GM19238 (cell line): ENCODE measurements at regions not wholly inside any gene's neighbourhood (a gene's known extent, or its start where the extent isn't known, plus 50 kb on each side); places are given as distances from the start of the nearest gene placed in this dataset.
"Not testable (repeated sequence)": the region's sequence is repeated elsewhere in the genome, so short reads cannot be mapped to it uniquely, and the experiment has no call there.

Source experiments
- DNase-seq: peaks from one replicate; pipeline ENCODE4 v3.0.0; 2011; ENCODE audit warnings: low spot score; ENCODE audit not compliant: insufficient read length

DNA sequence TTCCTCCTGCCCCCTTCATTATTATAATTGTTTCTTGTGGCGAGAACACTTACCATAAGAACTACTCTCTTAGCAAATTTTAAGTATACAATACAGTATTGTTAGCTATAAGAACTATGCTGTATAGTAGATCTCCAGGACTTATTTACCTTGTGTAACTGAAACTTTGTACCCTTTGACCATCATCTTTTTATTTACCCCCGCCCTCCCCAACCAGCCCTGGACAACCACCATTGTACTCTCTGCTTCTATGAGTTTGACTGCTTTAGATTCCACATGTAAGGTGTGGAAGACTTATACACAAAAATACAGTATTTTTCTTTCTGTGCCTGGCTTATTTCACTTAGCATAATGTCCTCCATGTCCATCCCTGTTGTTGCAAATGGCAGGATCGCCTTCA is 161.1 kb downstream of the PHF8 start:
- DNase-seq: no peak

DNA sequence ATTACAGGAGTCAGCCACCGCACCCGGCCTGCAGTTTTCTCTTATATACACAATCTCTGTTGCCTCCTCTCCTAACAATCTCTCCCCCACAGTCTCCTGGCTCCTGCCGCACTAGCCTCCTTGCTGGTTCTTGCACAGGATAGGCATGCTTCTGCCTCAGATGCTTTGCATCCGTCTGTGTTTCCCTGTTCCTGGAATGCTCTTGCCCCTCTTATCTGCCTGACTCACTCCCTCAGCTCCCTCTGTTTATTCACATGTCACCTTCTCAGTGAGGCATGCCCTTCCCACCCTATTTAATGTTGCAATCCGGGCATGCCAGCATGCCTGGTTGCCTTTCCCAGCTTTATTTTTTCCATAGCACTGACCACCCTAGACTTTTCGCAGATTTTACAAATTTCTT is 161.9 kb downstream of the PHF8 start:
- DNase-seq: no peak

DNA sequence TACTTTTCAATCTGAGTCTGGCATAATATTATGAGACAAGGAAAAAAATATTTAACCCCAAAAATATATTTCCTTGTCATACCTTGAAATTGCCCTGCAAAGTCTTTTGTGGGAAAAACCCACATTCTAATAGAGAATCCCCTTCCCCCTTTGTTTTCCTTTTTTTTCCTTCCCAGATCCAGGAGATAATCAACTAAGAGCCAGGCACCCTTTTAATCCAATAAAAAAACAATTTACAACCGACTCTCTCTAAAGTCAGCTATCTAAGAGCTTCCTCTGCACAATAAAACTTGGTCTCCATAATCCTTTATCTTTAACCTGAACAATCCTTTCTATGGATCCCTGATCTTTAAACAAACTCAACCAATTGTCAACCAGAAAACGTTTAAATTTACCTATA is 163.5 kb downstream of the PHF8 start:
- not testable (repeated sequence) for DNase-seq

DNA sequence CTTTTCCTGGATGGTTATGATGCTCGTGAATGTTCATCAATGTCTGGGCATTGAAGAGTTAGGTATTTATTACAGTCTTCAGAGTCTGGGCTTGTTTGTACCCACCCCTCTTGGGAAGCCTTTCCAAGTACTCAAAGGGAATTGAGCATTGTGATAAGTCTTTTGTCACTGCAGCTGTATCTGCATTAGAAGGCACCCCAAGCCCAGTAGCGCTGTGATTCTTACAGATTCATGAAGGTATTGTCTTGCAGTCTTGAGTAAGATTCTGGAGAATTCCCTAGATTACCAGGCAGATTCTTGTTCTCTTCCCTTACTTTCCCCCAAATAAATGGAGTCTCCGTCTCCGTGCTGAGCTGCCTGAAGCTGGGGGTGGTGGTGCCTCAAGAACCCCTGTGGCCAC is 173.4 kb upstream of the HUWE1 start:
- DNase-seq: no peak

DNA sequence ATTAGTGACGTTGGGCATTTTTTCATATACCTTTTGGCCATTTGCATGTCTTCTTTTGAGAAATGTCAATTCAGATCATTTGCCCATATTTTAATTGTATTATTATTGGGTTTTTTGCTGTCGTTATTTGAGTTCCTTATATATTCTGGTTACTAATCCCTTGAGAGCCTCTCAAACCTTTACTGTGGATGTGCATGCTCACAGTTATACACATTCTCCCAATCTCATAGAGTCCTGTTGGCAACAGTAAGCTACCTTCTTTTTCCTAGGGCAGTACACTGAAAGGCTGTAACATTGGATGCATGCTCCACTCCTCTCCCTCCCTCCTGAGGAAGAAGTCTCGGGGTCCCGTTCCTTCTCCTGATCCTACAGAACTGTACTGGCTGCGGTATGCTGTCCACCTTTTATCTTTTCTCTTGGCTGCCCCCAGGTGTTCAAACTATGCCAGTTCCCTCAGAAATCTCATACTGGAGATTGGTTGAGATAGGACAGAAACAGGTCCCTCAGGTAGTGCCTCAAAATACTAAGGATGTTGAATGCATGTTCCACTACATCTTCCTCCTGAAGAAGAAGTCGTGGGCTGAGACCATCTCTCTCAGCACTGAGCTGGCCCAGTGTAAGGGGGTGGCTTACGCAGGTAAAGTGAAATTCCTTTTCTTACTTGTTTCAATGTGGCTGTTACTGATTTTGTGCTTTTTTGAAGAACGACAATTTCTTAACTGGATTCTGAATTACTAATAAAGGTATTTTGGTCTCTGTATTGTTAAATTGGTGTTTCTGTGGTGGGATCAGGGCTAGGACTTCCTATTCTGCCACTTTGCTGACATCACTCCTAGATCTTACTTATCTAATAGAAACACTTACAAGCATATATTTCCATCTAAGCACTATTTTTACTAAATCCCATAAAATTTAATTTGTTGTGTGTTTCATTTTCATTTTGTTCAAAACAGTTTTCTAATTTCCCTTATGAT is 145.4 kb upstream of the HUWE1 start:
- DNase-seq: peak; percentile 21

DNA sequence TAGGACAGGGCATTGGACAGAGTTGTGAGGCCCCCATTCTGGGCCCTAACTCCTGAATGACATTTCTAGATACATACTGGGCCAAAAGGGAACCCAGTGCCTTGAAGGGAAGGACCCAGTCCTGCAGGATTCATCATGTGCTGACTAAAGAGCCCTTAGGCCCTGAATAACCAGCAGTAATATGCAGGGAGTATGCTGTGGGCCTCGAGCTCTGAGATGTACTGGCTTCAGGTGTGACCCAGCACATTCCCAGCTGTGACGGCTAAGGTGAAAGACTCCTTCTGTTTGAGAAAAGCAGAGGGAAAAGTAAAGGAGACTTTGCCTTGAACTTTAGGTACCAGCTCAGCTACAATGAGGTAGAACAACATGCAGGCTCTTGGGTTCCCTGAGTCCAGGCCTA is 138.2 kb upstream of the HUWE1 start:
- DNase-seq: no peak

DNA sequence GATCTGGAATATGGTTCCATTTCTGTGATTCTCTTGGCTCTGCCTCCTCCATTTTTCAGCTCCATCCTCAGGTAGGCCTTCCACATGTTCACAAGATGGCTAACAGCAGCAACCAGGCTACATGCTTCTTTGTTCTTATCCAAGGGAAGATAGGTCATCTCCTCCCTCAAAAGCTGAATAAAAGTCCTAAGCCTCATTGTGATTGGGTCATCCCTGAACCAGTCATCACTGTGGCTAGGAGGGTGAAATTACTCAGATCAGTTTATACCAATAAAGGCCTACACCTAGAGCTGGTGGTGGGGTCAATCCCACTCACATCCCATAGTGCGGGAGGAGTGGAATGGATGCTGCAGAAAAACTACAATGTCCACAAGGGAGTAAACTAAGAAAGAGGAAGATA is 131.6 kb upstream of the HUWE1 start:
- DNase-seq: not testable (repeated sequence)

DNA sequence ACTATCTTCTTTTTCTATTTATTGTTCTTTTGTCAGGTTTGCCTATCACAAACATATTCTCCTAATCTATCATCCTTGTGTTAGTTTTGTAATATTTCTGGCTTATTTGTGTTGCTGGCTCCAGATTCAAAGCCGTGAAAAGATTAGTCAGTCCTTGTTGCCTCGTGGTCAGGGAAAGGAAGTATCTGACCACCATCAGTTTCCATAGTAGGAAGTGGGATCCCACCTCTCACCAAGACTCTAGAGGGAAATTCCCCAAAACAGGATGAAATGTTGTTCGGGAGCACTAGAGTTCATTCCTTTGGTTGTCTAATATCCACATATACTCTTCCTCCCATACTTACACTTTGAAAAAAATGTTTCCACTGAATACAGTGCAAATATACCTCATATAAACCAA is 131.0 kb upstream of the HUWE1 start:
- no peak for DNase-seq

DNA sequence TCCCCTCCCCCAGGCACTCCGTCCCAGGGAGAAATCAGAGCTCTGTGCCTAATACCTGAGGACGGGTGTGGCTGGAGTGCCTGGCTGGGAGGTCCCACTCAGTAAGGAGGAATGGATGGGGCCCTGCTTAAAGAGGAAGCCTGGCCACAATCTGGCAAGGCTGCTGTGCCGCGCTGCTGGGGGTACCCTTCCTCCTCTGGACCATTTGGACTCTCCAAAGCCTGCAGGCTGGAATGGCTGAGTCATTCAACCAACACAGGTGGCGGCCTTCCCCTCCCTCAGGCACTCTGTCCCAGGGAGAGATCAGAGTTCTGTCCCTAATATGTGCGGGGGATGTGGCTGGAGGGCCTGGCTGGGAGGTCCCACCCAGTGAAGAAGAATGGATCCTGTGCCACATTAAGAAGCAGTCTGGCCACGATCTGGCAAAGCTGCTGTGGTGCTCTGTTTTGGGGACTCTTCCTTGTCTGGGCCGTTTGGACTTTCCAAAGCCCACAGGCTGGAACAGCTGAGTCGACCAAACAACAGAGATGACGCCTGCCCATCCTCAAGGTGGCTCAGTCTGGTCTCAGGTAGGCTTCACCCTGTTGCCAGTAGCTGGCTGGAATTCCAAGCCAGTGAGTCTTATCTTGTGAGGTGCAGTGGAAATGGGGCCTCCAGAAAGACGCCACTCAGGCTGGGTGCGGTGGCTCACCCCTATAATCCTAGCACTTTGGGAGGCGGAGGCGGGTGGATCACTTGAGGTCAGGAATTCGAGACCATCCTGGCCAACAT is 127.3 kb upstream of the HUWE1 start:
- no peak for DNase-seq

DNA sequence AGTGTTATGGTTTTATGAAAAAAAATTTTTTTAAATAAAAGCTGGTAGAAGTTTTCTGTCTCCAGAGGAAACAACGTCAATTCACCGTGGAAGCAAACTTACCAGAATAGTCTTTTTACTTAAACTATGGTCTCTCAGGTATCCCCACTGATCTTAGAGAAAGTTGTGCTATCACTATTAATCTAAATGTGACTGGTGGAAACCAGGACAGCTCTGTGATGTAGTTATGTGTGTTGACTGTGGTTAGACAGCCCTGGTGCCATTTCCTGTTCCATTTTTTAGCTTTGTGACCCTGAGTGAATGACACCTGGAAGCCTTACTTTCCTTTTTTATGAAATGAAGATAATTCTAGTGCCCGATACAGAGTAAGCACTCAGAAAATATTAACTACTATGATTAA is 111.8 kb upstream of the HUWE1 start:
- no peak for DNase-seq

DNA sequence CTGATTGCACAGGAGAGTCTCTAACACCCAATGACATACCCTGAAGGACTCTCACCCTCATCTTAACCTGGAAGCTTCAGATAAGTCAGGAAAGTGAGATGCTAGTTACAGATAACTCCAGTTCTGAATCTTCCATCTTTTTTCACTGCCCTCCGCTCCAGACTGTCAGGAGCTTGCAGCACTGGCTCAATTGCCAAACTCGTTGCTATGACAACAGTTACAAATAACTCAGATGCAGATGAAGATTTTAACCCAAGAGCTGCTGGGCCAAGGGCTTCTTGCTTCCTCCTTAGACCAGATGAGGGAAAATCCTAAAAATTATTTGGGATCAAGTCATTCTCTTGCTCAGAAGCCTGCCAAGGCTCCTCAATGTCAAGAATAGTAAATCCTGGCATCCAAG is 109.1 kb upstream of the HUWE1 start:
- no peak for DNase-seq

DNA sequence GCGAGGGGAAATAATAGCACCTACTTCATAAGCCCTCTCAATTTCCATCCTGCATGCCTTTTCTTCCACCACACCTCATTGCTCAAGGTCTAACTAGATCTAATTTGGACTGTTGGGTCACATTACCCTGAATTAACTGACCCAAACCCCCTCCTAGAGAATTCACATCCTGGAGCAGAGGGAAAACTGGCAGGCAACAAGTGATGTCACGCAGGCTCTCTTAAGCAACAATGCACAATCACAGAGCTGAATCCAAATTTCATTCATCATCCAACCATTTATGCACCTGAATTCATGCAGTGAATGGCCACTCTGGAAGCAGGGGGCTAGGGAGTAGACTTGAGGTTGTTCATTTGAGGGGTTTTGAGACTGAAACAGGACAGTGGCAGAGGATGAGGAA is 107.7 kb upstream of the HUWE1 start:
- DNase-seq: no peak

DNA sequence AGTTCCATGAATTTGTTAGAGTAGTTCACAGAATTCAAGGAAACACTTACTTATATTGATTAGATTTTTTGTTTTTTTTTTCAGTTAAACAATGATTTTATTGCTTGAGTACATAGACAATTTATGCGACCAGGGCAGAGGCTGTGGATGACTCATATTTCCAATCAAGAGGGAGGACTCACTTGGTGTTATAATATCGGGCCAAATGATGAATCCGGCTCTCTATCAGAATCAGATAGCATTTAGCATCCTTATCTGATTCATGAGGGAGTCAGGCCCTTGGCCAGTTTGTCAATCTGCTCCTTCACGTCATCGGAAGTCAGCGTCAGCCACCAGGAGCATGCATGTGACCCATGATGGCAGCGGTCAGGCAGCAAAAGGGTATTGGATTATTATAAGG is 82.3 kb upstream of the HUWE1 start:
- no peak for DNase-seq

DNA sequence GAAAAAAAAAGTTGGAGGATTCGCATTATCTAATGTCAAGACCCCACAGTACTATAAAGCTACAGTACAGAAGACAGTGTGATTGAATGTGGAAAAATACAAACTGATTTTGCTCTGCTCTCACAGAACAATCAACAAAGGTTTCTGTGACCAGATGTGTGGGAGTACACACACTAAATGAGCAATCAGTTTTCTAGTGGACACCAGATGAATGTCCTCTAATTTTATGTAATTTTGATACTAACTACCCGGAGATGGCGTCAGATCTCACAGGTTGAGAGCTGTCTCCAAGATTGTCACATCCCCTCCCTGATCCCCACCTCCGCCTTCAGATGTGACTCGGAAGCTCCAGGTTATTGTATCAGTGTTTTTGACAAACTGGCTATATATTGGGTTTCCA is 81.9 kb upstream of the HUWE1 start:
- no peak for DNase-seq

DNA sequence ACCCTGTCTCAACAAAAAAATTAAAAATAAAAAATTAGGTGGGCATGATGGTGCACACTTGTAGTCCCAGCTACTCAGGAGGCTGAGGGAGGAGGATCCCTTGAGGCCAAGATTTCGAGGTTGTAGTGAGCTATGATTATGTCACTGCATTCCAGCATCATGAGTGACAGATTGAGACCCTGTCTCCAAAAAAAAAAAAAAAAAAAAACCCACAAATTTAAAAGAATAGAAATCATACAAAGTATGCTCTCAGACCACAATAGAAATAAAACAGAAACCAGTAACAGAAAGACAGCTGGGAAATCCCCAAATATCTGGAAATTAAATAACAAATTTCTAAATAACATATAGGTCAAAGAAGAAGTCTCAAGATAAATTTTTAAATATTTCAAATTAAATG is 81.0 kb upstream of the HUWE1 start:
- DNase-seq: no peak

DNA sequence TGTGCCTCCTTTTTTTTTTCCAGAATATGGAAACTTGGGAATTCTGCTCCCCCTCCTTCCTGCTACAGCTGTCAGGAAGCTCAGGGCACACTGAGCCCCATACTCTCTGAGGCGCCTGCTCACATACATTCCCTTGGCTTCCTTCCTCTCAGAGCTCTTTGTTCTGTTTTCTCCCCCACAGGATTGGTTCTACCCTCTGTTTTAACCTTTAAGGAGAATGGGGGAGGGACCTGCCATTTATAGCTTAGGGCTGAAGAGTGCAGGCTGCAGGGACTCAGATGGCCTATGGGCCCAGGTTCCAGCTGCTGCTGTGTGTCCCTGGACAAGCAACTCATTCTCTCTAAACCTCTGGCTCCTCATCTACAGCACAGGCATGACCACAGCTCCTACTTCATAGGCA is 70.7 kb upstream of the HUWE1 start:
- not testable (repeated sequence) for DNase-seq

DNA sequence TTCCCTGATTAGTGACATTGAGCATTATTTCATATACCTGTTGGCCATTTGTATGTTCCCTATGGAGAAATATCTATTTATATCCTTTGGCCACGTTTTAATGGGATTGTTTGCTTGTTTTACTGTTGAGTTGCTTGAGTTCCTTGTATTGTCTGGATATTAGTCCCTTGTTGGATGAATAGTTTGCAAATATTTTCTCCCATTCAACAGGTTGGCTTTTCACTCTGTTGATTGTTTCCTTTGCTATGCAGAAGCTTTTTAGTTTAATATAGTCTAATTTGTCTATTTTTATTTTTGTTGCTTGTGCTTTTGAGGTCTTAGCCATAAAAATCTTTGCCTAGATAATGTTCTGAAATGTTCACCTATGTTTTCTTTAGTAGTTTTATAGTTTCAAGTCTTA is 60.2 kb upstream of the HUWE1 start:
- DNase-seq: no peak

DNA sequence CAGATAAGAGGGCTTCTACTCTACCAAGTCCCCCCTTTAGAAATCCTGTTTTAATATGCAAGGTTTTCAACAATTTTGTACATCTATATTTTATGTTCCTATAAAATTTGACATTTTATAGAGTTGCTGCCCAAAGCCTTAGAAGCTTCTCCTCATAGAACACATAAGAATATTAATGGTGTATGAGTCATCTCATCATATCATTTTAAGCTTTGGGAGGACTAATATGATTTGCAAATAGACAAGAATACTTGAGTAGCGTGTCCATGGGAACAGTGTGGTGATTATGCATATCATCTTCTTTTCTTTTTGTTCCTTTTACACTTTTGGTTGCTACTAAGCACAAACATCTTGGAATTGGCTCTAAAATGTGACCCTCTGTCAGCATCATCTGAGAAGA is 56.7 kb upstream of the HUWE1 start:
- DNase-seq: no peak

DNA sequence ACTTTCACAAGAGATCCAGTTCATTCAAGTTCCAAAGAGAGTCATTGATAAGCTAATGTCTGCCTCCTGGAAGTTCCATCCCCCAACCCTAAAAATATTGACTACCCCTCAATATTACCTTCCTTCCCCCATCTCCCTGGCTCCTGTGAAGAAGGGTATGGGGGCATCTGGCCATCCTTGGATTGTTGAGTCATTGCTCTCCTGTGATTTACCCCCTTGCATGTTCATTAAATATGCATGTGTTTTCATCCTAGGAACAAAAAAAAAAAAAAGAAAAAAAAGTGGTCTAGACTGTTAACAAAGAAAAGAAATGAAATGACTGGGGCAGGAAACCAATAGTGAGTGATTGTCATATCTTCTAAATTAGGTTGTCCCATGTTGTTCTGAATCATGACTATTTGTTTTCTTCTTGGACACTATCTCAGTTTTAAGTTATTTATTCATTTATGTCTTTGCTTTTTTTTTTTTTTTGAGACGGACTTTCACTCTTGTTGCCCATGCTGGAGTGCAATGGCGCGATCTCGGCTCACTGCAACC is 51.9 kb upstream of the HUWE1 start:
- no peak for DNase-seq
